GM18511 (cell line): ENCODE measurements at regions not wholly inside any gene's neighbourhood (a gene's known extent, or its start where the extent isn't known, plus 50 kb on each side); places are given as distances from the start of the nearest gene placed in this dataset.
"Not testable (repeated sequence)": the region's sequence is repeated elsewhere in the genome, so short reads cannot be mapped to it uniquely, and the experiment has no call there.

ENCODE experiments used
- ATAC-seq: cut with Tn5 transposase; IDR thresholded peaks from one replicate; pipeline ENCODE4 v1.9.1; 2021; ENCODE audit warnings: mild to moderate bottlenecking, moderate library complexity; ENCODE audit not compliant: unreplicated experiment

- ATAC-seq = no peak
Measured at GRCh38 chr7:67463983-67464382, 467.4 kb downstream of the TYW1 start.

DNA sequence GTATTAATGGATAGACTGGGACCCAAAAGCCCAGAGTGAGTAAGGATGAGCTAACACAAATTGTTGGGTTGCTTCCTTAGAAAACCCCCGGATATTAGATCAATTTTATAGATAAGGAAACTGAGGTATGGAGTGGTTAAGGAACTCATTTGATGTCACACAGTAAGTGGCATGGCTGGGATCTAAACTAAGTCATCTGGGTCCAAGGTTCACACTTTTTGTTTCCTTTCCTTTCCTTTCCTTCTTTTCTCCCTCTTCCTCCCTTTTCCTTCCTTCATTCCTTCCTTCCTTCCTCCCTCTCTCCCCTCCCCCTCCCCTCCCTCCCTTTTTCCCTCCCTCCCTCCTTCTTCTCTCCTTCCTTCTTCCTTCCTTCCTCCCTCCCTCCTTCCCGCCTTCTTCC is 469.5 kb downstream of the TYW1 start:
- ATAC-seq = no peak

GRCh38 chr7:67470256-67470751 is 473.7 kb downstream of the TYW1 start:
- ATAC-seq = no peak

- no peak for ATAC-seq
Measured at GRCh38 chr7:67475293-67475692, 478.7 kb downstream of the TYW1 start.

DNA sequence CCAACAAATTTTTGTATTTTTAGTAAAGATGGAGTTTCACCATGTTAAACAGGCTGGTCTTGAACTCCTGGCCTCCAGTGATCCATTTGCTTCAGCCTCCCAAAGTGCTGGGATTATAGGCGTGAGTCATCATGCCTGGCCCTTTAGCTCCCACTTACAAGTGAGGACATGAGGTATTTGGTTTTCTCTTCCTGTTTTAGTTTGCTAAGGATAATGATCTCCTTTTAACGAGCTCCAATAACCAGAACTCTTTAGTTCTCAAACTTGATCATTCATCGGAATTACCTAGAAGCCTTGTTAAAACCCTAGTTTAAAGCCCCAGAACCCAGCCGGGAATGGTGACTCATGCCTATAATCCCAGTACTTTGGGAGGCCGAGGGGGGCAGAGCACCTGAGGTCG is 481.4 kb downstream of the TYW1 start:
- no peak for ATAC-seq

DNA sequence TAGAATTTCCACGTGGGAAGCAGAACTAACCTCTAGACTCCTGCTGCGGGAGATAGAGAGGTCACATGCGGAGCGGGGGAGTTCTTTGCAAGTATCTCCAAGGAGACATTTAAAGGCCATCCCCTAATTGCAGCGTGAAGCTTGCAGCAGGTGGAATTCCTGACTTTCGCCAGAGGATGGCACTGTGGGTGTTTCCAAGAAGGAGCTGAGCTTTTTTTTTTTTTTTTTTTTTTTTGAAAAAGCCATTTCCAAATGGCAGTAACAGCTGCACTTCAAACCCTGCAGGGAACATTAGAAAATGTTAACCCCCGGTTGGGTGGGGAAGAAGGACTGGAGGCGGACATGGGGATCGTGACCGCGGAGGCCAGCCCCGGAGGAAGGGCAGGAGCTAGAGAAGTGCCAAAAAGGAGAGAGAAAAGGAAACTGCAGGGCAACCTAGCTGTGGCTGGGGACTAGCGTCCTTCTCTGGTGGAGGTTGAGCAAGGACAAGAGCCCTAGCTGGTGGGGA is 487.7 kb downstream of the TYW1 start:
- ATAC-seq = no peak

DNA sequence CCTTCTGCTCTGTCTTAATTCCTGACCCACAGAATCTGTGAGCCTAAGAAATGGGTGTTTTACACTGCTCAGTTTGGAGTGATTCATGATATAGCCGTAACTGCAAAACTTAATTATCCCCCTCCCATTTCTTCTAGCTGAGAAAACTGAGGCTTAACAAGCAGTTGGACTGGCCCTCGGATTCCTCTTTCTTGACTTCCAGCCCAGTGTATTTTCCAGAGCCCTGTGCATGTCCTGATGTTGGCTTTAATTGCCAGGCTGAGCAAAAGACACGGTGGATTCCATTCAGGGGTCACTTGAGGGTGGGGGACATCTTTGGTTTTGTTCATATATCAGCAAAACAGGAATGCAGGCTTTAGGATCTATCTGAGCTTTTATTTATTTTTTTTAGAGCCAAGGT is 489.8 kb downstream of the TYW1 start:
- no peak for ATAC-seq

DNA sequence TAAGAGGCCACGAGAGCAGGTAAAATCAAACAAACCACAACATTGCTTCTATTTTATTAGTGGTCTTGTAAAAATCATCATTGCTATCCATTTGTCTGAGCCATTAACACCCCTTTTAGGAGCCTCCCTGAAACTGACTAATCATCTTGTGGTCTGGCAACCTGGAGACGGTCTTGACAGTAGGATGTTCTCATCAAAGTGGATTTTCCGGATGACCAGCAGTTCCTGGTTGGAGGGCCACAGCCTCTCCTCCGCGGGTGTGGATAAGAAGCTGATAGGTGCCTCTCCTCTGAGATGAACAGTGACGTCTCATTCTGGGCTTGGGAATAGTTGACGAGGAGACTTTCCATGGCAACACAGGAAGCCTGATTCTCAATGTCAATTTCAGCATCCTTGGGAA is 490.7 kb downstream of the TYW1 start:
- ATAC-seq = no peak

- no peak for ATAC-seq
Measured at GRCh38 chr7:67489881-67490280, 493.2 kb downstream of the TYW1 start.

GRCh38 chr7:67493366-67493765 is 496.7 kb downstream of the TYW1 start:
- ATAC-seq = no peak

- no peak for ATAC-seq
Measured at GRCh38 chr7:67496589-67496988, 500.0 kb downstream of the TYW1 start.

GRCh38 chr7:67497914-67498313 is 501.3 kb downstream of the TYW1 start:
- ATAC-seq = not testable (repeated sequence)

DNA sequence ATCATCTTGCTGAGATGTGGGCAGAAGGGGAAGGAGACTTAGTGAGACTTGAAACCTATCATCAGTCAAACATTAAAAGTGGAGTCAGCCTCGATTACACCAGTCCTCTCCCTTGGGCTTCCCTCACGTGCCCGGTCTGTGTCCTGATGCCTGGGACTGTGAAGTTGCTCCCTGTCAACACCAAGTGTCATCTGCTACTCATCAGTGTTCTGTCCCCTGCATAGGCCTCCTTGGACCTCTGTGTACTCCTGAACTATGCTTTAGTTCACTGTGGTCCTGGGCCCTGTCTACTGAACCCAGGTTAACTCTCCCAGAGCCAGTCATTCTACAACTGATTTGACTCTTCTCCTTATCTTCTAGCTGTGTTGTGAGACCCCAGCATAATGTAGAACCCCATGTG is 506.3 kb downstream of the TYW1 start:
- ATAC-seq = no peak

- no peak for ATAC-seq
Measured at GRCh38 chr7:67505449-67505848, 508.8 kb downstream of the TYW1 start.

- ATAC-seq = no peak
Measured at GRCh38 chr7:67512481-67512880, 515.8 kb downstream of the TYW1 start.

DNA sequence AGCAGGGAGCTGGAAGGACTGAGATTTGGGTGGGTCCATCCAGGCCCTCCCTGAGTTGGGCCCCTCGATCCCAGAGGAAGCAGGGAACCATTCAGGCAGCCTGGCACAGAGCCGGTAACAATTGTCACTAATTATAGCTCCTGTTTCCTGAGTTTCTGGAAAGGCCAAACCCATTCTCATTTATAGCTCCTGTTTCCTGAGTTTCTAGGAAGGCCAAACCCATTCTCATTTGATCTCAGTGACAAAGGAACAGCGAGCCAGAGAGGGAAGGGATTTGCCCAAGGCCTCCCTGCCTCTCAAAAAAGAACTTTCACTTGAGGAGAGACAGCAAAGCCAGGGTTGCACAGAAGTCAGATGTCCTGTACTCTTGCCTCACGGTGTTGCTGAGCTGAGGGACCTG is 521.9 kb downstream of the TYW1 start:
- no peak for ATAC-seq

GRCh38 chr7:67519171-67519570 is 522.5 kb downstream of the TYW1 start:
- ATAC-seq = no peak

DNA sequence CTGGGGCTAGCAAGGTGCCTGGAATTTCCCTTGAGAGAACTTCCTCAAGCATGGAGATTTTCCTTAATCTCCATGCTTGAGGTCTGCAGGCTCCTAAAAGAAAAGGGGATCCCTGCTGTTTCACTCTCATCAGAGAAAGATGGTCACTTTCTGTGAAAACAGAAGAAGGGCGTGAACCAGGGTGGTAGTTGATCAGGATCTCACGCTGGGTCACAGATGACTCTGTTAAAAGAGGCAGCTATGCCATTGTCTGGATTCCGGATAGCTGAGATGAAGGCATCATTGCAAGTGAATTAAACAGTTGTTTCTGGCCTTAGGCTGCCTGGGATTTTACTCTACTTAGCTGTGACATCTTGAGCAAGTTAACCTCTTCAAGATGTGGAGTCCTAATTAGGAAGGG is 525.9 kb downstream of the TYW1 start:
- no peak for ATAC-seq

DNA sequence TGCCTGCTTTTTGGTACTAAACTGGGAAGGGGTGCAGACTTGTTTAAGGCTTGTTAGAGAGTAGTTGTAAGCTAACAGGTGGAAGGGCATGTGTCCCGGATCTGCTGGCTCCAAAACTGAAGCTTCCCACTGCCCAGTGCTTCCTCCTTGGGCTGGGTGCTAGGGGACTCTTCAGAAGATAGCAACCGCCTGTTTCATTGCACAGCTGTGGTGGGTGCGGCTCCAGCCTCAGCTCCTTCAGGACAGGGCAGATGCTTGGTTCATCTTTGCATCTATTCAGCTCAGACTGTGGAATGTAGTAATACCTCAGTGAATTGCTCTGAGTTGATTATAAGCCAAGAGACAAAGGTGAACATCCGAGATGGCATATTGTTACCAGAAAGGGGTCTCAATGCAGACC is 527.1 kb downstream of the TYW1 start:
- no peak for ATAC-seq

- ATAC-seq = no peak
Measured at GRCh38 chr7:67525588-67525987, 529.0 kb downstream of the TYW1 start.

- ATAC-seq = no peak
Measured at GRCh38 chr7:67535241-67535989, 538.8 kb downstream of the TYW1 start.

DNA sequence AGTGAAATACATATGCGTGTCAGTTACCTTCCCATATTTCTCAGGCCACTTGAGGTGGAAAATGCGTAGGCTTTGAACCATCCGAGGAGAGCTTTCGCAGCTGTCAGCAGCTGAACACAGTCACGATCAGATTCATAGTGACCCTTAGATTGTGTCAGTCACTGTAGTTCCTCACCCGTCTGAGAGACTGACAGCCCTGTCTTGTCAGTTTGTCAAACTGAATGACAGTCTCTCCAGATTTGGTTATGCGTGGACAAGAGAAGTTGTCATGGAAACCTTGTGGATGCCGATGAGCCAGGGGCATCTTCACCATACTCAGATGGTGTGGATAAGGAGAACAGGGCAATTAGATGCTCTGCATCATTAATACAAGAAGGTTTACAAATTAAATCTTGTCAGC is 546.3 kb downstream of the TYW1 start:
- no peak for ATAC-seq
